ENCODE measurements at regions not wholly inside any gene's neighbourhood (a gene's known extent, or its start where the extent isn't known, plus 50 kb on each side); places are given as distances from the start of the nearest gene placed in this dataset.

- no peak overlapping the region for H2BK120ac ChIP-seq (replicated peaks; ENCODE audit: low read depth, low read length)
- no peaks in the 10 kb centered on the region for H3K23me2 ChIP-seq (ENCODE audit: low read depth, low read length)
- H3K4me2 ChIP-seq (ENCODE audit: insufficient read depth in 1 of 2, low read depth in 2 of 2, low read length in 2 of 2) = no peak overlapping the region
- POLR2A ChIA-PET (ENCODE audit: partially characterized antibody) = no interaction called here
- H4K8ac ChIP-seq (ENCODE audit: extremely low read depth, insufficient read depth, low read length) = no peak overlapping the region
- no peaks in the 10 kb centered on the region for H3K27me3 ChIP-seq (replicated peaks in 1 of 4; ENCODE audit: control insufficient read depth in 3 of 4, extremely low read depth in 1 of 4, insufficient read depth in 3 of 4, low read length in 3 of 4)
- H2BK12ac ChIP-seq (ENCODE audit: low read depth, low read length) = no peak overlapping the region
- no peaks in the 10 kb centered on the region for H3K79me1 ChIP-seq (ENCODE audit: low read depth, low read length)
- H3K18ac ChIP-seq (ENCODE audit: extremely low read depth, low read length) = no peak overlapping the region
- no peaks in the 10 kb centered on the region; a peak in 1 of 8 replicates for H3K36me3 ChIP-seq (ENCODE audit: control insufficient read depth in 2 of 4, insufficient read depth in 4 of 4, low read length in 3 of 4)
- CTCF ChIA-PET (ENCODE audit: partially characterized antibody) = interaction anchor here (1.7 kb wide), 1 partner anchor 31 kb away, joined by 7 read pairs; no protein-coding TSS in a partner anchor
- DNase-seq (ENCODE audit: low read depth in 1 of 2, low spot score in 2 of 2) (no peak), FAIRE-seq (no peak)
- no peak overlapping the region for H3K27ac ChIP-seq (ENCODE audit: low read depth, low read length)
- no peak overlapping the region for H2AK5ac ChIP-seq (ENCODE audit: low read depth, low read length)
- no peak overlapping the region for H4K5ac ChIP-seq (ENCODE audit: insufficient read length, low read depth, low read length)
- no peak overlapping the region for H3K9ac ChIP-seq (replicated peaks in 1 of 4; ENCODE audit: extremely low read depth in 1 of 4, low read depth in 3 of 4, low read length in 3 of 4)
- no peaks in the 10 kb centered on the region for H3K79me2 ChIP-seq (ENCODE audit: control insufficient read depth in 1 of 2, insufficient read depth in 2 of 2, low read length in 2 of 2)
- no peak overlapping the region for H2BK20ac ChIP-seq (ENCODE audit: low read length)
- H3K4ac ChIP-seq (replicated peaks; ENCODE audit: insufficient read length, low read depth, low read length) = no peak overlapping the region
- no peak overlapping the region for H3K23ac ChIP-seq (ENCODE audit: insufficient read length)
- H3K9me3 ChIP-seq (ENCODE audit: insufficient read depth in 2 of 2, low read depth in 1 of 2, low read length in 1 of 2) = peaks cover 0 to 2% of the 10 kb centered on the region in 2 experiments; a peak in 1 of 4 replicates
- H3K14ac ChIP-seq (ENCODE audit: insufficient read length) = no peak overlapping the region
- H2AFZ ChIP-seq (ENCODE audit: low read length) = no peak overlapping the region
- no peak overlapping the region for H2BK5ac ChIP-seq (ENCODE audit: low read depth, low read length)
- H2BK15ac ChIP-seq (ENCODE audit: low read length) = no peak overlapping the region
- H4K20me1 ChIP-seq (replicated peaks in 1 of 2; ENCODE audit: control insufficient read depth in 1 of 2, insufficient read depth in 2 of 2, low read length in 2 of 2) = no peaks in the 10 kb centered on the region
- WGBS, 2 experiments (ENCODE audit: extremely low coverage in 1 of 2, insufficient coverage in 1 of 2, insufficient read length in 1 of 2, insufficient replicate concordance in 2 of 2, low coverage in 1 of 2, low lambda C conversion rate in 2 of 2, missing lambda C conversion rate in 1 of 2) = 91% methylated on average over 1 of the region's 1 CpG; no CpG with 5 or more reads in 1 of the 2 experiments
- no peaks in the 10 kb centered on the region for H3K4me1 ChIP-seq (replicated peaks in 1 of 4; ENCODE audit: control insufficient read depth in 3 of 4, insufficient read depth in 4 of 4, low read length in 3 of 4)
- H3K4me3 ChIP-seq (ENCODE audit: extremely low read depth in 1 of 4, insufficient read depth in 2 of 4, low read depth in 3 of 4, low read length in 4 of 4) = no peak overlapping the region
- H4K91ac ChIP-seq (replicated peaks; ENCODE audit: insufficient read length, low read length) = no peak overlapping the region
- H3K56ac ChIP-seq (replicated peaks; ENCODE audit: insufficient read length, low read depth, low read length) = no peak overlapping the region
- TF ChIP-seq BCL11A (IDR thresholded peaks at IDR 0.05; ENCODE audit: low read depth in 2 of 2, low read length in 2 of 2) = no peak
- no peak for TF ChIP-seq POU5F1 (IDR thresholded peaks at IDR 0.05; ENCODE audit: low read depth, low read length)
- TF ChIP-seq EP300 (IDR thresholded peaks at IDR 0.05; ENCODE audit: borderline replicate concordance in 1 of 2, low read depth in 2 of 2, low read length in 2 of 2) = no peak
These were observed 104.3 kb upstream of the PCDH17 start for GRCh38 chr13:57527114-57527735.

Data from H1 (cell line).